ENCODE measurements at regions not wholly inside any gene's neighbourhood (a gene's known extent, or its start where the extent isn't known, plus 50 kb on each side); places are given as distances from the start of the nearest gene placed in this dataset.

DNA sequence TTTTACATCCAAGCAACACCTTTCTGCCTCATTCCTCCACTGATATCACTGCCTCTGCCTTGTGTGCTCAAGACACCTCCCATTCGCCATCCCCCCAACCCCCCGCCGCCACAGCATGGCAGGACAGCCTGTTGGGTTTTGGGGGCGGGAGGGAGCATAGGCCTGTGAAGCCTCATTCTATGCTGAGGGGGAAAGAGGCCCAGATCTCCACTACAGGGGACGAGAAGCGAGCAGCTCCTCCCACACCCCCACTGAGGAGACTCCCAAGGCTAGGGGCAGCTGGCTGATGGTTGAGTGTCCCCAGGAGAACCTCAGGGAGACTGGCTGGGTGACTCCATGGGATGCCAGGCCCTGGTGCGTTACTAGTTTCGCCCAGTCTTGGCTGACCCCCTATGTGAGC is 214.3 kb upstream of the SIX2 start:
- H3K4me3 Mint-ChIP-seq (ENCODE audit: unreplicated experiment), result no peak overlapping the region
- H3K27ac Mint-ChIP-seq (ENCODE audit: unreplicated experiment), result no peak overlapping the region

GRCh38 chr2:45220227-45220626 is 211.0 kb upstream of the SIX2 start:
- H3K4me3 Mint-ChIP-seq (ENCODE audit: unreplicated experiment), result no peak overlapping the region

More for the DNA sequence above, 214.3 kb upstream of the SIX2 start:
- peaks cover 4% of the 10 kb centered on the region for H3K9me3 Mint-ChIP-seq (ENCODE audit: unreplicated experiment)
- TF ChIP-seq CTCF (IDR thresholded peaks at IDR 0.05), result no peak
- H3K4me1 Mint-ChIP-seq (ENCODE audit: unreplicated experiment), result peaks cover 34% of the 10 kb centered on the region
- H3K27me3 Mint-ChIP-seq (ENCODE audit: unreplicated experiment), result no peaks in the 10 kb centered on the region
- no peak for DNase-seq (ENCODE audit: extremely low spot score, unreplicated experiment)
- peaks cover 1% of the 10 kb centered on the region for H3K36me3 Mint-ChIP-seq (ENCODE audit: unreplicated experiment)

GRCh38 chr2:45218931-45219339 is 209.7 kb upstream of the SIX2 start:
- Mint-ChIP-seq H3K27ac (ENCODE audit: unreplicated experiment) (no peak overlapping the region), H3K4me1 (ENCODE audit: unreplicated experiment) (peaks cover 22% of the 10 kb centered on the region), H3K4me3 (ENCODE audit: unreplicated experiment) (no peak overlapping the region), H3K36me3 (ENCODE audit: unreplicated experiment) (peaks cover 5% of the 10 kb centered on the region), H3K27me3 (ENCODE audit: unreplicated experiment) (no peaks in the 10 kb centered on the region), H3K9me3 (ENCODE audit: unreplicated experiment) (peaks cover 5% of the 10 kb centered on the region)
- no peak for DNase-seq (ENCODE audit: extremely low spot score, unreplicated experiment)
- no peak for TF ChIP-seq CTCF (IDR thresholded peaks at IDR 0.05)

More at GRCh38 chr2:45220227-45220626, 211.0 kb upstream of the SIX2 start:
- Mint-ChIP-seq H3K9me3 (ENCODE audit: unreplicated experiment) (peaks cover 5% of the 10 kb centered on the region), H3K27me3 (ENCODE audit: unreplicated experiment) (no peaks in the 10 kb centered on the region), H3K4me1 (ENCODE audit: unreplicated experiment) (peaks cover 30% of the 10 kb centered on the region), H3K27ac (ENCODE audit: unreplicated experiment) (peak overlapping the region; percentile 62), H3K36me3 (ENCODE audit: unreplicated experiment) (peaks cover 5% of the 10 kb centered on the region)
- no peak for DNase-seq (ENCODE audit: extremely low spot score, unreplicated experiment)
- no peak for TF ChIP-seq CTCF (IDR thresholded peaks at IDR 0.05)

DNA sequence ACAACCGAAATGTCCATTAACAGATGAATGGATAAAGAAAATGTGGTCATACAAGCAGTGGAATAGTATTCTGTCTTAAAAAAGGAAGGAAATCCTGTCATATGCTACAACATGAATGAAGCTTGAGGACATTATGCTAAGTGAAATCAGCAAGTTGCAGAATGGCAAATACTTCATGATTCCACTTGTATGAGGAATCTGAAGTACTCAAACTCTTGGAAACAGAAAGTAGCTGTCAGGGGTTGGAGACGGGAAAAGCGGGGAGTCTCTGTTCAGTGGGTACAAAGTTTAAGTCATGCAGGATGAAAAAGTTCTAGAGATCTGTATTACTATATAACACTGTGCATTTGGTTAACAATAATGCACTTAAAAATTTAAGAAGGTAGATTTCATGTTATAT is 209.0 kb upstream of the SIX2 start:
- peaks cover 5% of the 10 kb centered on the region for H3K9me3 Mint-ChIP-seq (ENCODE audit: unreplicated experiment)
- H3K4me3 Mint-ChIP-seq (ENCODE audit: unreplicated experiment), result no peak overlapping the region
- H3K27me3 Mint-ChIP-seq (ENCODE audit: unreplicated experiment), result no peaks in the 10 kb centered on the region
- DNase-seq (ENCODE audit: extremely low spot score, unreplicated experiment), result no peak
- TF ChIP-seq CTCF (IDR thresholded peaks at IDR 0.05), result no peak
- H3K36me3 Mint-ChIP-seq (ENCODE audit: unreplicated experiment), result peaks cover 5% of the 10 kb centered on the region
- peaks cover 23% of the 10 kb centered on the region for H3K4me1 Mint-ChIP-seq (ENCODE audit: unreplicated experiment)
- no peak overlapping the region for H3K27ac Mint-ChIP-seq (ENCODE audit: unreplicated experiment)

GRCh38 chr2:45216118-45216517 is 206.9 kb upstream of the SIX2 start:
- H3K27ac Mint-ChIP-seq (ENCODE audit: unreplicated experiment), result no peak overlapping the region
- no peak for TF ChIP-seq CTCF (IDR thresholded peaks at IDR 0.05)
- H3K9me3 Mint-ChIP-seq (ENCODE audit: unreplicated experiment), result peaks cover 5% of the 10 kb centered on the region
- H3K36me3 Mint-ChIP-seq (ENCODE audit: unreplicated experiment), result peaks cover 5% of the 10 kb centered on the region
- no peaks in the 10 kb centered on the region for H3K27me3 Mint-ChIP-seq (ENCODE audit: unreplicated experiment)
- H3K4me1 Mint-ChIP-seq (ENCODE audit: unreplicated experiment), result peaks cover 31% of the 10 kb centered on the region
- no peak overlapping the region for H3K4me3 Mint-ChIP-seq (ENCODE audit: unreplicated experiment)
- no peak for DNase-seq (ENCODE audit: extremely low spot score, unreplicated experiment)

Measured in osteocyte (in vitro differentiated cells).